GM03348 (cell line): ENCODE measurements at regions not wholly inside any gene's neighbourhood (a gene's known extent, or its start where the extent isn't known, plus 50 kb on each side); places are given as distances from the start of the nearest gene placed in this dataset.

Experiments used
- DNase-seq: peaks from one replicate; pipeline ENCODE4 v3.0.0; 2012; ENCODE audit warnings: low spot score

GRCh38 chr20:22404419-22405170, 179.8 kb downstream of the FOXA2 start:
- no peak for DNase-seq

- no peak for DNase-seq
Measured at GRCh38 chr20:22403632-22404361, 180.6 kb downstream of the FOXA2 start.

DNA sequence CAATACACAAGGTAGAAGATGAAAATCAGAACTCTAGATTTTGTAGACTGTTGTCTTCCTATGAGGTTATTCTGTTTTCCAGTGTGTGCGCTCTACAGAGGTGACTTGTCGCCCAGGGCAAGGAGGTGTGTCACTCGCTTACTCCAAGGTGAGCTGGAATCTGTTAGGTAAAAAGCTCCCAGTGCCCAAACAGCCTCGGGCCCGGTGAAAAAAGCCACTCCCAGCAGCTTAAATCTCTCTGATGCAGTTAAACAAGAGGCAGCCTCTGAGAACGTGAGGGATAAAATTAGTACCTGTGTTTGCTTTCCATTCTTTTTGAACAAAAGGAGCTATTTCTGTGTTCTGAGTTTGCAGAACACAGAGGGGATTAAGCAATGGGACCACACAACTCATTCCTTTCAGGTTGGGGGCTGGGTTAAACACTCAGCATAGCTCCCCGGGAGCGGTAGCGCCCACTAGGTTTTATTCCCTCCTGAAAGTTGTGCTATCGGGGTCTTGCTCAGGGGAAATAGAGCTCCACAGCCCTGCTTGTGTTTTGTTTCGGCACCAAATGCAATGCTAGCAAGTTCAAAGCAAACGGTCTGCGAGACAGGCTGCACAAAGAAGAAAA, 181.2 kb downstream of the FOXA2 start:
- DNase-seq: no peak

- no peak for DNase-seq
Measured at GRCh38 chr20:22402550-22402949, 181.8 kb downstream of the FOXA2 start.

GRCh38 chr20:22400440-22400839, 183.9 kb downstream of the FOXA2 start:
- no peak for DNase-seq

- no peak for DNase-seq
Measured at GRCh38 chr20:22394583-22394982, 189.8 kb downstream of the FOXA2 start.

DNA sequence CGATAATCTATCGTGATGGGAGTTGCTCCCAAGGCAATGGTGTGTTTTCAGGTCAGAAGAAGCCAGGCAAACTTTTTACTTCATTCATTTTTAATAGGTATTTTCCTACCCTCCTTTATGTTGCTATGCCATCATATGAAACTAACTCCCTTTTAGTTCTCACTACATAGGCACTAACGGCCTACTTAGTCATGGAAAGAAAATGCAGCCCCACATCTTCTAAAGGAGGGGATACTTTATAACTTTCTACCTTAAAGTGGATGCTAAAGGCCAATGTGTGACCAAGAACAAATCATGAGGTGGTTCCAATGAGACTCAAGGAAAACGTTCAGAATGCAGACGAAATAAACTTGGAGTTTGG, 193.8 kb downstream of the FOXA2 start:
- DNase-seq: no peak

DNA sequence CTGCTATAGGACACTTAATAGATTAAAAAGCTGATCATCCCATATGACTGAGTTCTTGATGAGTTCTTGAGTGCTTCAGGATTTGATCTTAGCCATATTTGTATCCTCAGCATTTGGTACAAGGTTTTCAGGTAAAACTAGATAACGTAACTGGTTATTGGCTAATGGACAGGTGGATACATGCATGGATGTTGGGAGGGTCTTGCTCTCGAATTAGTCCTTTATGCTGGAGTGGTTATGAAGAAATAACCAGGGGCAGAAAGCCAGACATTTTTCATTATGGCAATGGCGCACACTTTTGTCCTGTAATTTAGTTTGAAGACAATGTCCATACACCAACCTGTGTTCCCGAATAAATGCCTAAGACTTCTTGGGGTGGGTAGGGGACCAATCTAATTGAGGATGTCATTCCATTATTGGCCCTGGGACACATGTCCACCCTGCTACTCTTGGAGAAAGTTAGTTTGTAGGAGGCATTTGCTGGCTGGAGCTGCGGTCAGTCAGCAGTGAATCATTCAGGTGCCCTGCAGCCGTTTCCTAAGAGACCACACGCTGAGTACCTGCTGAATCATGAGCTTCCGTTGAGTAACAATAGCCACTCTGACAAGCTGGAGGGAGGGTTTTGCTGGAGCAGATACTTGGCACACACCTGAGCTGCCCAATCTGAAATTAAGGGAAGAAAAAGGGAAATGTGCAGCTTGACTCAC, 194.4 kb downstream of the FOXA2 start:
- no peak for DNase-seq

GRCh38 chr20:22387452-22387851, 196.9 kb downstream of the FOXA2 start:
- DNase-seq: no peak

DNA sequence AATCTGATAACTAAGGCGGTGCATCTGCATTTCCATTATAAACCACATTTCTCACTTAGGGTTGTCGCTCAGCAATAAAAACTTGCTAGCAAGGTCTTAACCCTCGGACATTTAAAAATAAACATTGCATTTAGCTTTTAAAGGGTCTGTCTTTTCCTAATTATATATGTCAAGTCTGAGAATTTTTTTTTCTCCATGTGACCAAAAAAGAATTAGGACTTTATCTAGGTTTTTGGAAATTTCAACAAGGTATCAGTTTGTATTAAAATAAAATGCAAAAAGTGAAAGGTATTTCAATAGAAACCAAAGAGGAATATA, 198.1 kb downstream of the FOXA2 start:
- DNase-seq: no peak

DNA sequence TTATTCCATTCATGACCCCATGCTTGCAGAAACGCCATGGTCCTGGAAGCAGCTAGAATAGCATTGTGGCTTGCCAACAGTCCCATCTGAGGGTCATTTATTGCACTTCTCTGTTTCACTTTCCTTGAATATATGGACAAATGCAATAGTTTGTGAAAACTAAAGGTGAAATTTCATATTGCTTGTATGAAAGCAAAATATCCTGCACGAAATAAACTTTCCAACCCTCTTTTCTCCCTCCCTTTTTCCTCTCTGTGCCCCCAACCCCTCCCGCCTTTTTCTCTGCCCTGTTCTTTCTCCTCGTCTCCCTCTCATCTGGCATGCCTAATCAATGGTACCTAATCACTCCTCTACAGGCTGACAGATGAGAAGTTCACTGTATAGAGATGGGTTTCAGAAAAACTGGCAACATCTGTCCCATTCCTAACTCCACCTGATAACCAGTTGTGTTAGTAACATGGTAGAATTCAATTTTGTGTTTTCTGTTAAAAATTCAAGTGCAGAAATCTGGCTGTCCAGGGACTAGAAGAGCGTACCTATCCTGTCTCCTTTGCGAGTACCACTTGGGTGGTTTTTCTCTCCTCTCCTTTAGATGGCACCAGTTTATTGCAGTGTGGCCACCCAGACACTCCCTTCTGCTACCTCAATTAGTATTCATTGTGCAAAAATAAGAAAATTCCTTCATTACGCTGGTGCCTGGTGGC, 198.6 kb downstream of the FOXA2 start:
- DNase-seq: no peak

- no peak for DNase-seq
Measured at GRCh38 chr20:22384978-22385377, 199.4 kb downstream of the FOXA2 start.

DNA sequence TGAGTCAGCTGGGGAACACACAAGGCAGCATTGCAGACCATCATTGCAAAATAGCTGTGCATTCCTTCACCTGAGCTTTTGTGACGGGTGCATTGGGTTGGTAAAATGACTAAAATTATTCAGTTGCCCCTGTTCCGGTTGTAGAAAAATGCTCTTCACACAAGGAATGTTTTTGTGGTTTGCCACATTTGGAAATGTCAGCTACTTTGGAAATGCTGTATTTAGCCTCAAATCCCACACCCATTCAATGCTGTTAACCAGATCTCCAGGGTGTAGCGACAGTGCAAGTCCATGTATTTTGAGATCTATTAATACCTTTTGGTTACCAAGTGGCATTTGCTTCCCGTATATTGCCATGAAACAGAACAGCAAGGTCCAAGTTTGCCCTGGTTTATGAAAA, 201.2 kb downstream of the FOXA2 start:
- DNase-seq: peak; percentile 14

DNA sequence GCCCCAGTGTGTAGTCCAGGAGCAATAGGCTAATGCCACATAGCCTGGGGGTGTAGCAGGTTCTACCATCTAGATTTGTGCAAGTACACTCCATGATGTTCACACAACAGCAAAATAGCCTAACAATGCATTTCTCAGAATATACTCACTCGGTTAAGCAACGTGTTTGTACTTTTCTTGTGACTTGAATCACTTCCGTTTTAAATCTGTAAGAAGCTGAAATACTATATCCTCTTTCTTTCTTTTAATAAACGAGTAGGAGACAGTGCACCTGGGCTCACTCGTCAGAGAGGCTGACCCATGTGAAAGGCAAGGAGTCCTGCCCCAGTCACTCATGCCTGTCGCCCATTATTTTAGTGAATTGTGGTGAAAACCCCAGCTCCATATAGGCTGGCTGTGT, 201.6 kb downstream of the FOXA2 start:
- no peak for DNase-seq

DNA sequence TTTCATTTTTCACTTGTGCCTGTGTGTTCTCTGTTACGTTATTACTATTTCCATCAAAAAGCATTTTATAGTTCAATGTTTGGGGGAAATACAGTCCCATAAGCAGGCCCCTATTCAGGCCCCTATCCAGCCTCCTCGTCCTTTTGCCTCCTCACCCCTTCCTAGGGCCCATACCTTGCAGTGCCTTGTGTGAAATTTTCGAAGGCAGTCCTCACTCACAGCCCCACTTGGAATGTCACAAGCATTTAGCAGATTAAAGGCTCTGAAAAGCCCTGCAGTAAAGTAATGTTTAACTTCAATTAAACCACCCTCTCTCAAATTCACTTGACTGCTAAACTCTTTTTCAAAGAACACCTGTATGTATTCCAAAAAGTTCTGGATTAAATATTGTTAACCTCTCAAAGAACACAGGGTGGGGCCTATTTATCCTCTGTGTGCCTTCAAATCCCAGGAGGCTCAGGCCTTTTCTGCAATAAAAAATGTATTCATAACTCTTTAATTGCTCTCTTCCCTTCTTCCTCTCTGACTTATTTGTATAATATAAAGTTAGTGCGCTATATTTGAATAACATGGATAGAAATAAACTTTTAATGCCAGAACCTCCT, 202.5 kb downstream of the FOXA2 start:
- no peak for DNase-seq

GRCh38 chr20:22379472-22379871, 204.9 kb downstream of the FOXA2 start:
- no peak for DNase-seq

DNA sequence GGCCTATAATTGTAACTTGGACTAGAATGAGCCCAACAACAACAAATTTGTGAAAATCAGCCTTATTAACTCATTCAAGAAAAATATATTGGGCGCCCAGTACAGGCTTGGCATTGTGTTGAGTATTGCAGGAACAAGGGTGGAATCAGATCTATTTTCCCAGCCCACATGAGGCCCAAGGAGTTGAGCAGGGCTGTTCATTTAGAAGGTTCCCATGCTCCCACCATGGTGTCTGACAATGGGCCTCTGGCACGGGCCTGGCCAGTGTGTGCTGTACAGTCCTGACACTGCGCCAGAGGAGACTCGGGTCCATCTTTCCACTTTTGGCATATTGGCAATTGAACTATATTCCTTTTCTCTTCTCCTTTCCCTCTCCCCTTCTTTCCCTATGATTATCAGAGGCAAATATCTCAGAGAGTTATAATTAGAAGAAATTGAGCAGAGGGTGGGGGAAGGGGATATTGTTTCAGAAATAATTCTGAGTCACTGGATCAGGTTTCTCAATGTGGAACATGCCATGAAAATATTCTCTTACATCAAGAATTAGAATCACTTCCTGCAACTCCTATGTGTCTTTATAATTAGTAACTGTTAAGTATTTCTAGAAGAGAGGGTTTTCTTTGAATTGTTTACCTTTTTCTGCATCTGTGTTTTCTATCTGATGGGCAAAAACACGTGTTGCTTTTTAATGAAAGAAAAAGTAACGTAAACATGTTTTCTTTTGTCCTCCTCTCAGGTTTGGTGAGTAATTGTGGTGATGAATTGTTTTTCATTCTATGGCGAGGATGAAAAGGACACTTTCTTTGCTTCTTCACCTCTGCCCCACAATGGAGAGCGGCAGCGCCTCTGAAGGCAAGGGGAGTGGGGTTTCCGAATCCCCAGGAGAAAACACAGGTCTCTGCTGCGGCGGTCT, 209.4 kb downstream of the FOXA2 start:
- DNase-seq: no peak

DNA sequence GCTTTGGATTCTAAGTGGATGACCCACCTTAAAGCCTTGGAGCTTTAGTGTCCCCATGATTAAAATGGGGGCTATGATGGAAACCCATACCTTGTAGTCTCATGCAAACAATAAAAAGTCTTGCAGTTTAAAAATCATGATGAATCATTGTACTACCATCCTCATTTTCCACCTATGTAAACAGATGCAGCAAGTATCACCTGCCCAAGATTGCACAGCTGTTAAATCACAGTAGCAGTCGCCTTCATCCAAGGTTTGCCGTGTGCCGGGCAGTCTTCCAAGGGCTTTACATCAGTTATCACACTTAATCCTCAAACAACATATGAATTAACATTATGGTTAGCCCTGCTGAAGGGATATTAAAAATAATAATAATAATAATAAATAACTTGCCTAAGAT, 210.3 kb downstream of the FOXA2 start:
- DNase-seq: no peak

DNA sequence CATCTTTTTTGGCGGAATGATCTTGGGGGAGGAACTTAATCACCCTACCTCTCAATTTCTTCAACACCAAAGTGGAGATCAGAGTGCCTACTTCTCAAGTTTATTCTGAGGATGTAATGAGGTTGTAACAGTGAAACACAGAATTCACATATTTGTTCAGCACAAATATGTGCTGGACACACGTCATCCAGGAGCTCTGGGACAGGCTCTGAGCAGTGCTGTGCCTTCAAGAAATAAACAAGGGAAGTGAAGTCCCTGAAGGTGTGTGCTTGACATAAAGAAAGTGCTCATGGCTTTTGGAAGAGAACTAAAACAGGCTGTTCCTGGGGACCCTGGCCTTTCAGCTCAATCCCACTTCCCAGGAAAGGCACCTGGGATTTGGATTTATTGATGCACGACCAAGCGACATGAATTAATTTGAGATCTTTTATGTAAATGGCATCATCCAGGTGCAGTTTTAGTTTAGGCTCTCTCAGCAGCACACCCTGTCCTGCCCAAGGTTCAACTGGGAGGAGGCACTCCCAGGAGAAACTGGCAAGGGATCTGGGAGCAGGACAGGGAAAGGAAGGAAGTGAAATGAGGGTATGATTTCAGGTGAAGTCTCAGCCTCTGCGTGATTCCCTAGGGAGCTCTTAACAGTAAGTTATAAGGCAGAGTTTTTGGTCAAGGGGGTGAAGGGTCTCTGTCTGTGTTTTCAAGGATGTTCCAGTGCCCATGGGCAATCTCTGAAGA, 211.0 kb downstream of the FOXA2 start:
- DNase-seq: no peak

DNA sequence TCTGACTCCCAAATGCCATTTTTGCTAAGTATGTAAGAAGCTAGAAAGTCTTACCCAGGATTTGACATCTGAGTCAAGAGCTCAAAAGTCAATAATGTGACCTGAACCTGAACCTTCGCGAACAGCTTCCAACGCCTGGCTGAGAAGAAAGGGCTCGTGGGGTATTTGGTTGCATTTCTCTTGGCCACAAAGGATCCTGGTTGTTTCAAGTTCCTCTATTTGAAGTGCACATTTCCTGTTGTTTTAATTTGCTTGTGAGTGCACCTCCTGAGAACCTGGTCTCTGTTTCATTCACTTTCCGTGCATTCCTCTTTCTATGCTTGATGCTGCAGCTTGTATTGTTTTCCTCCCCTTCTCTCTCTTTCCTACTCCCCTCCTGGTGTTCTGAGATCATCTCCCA, 212.5 kb downstream of the FOXA2 start:
- DNase-seq: no peak
